ENCODE measurements at regions not wholly inside any gene's neighbourhood (a gene's known extent, or its start where the extent isn't known, plus 50 kb on each side); places are given as distances from the start of the nearest gene placed in this dataset.

DNA sequence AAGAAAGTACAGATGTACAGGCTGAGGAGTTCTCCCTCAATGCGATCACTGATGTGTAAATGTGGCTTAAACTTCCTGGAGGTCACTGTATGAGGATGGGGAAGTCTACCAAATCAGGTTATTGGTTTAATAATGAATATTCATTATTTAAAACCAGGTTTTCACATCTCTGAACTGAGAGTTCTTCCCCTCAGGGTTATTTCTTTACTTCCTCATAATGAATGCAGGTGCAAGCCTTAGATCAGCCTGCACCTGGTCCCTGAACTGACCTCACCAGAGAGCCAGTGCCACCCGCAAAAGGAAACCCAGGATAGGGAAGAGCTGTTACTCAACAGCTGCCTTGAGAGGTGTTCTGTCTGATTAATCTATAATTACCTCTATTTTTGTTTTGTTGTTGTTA lies 369.0 kb downstream of the EPHA4 start:
- Mint-ChIP-seq H3K36me3 (no peaks in the 10 kb centered on the region), H3K27me3 (ENCODE audit: low read depth) (no peaks in the 10 kb centered on the region), H3K4me1 (peaks cover 51% of the 10 kb centered on the region), H3K4me3 (no peak overlapping the region), H3K27ac (no peak overlapping the region), H3K9me3 (no peaks in the 10 kb centered on the region)
- TF ChIP-seq NFATC4 (CRISPR knock-in tag; IDR thresholded peaks at IDR 0.05) (no peak), ZNF671 (CRISPR knock-in tag; IDR thresholded peaks at IDR 0.05) (no peak), FOXJ3 (CRISPR knock-in tag; IDR thresholded peaks at IDR 0.05; ENCODE audit: borderline replicate concordance) (no peak), SP1 (CRISPR knock-in tag; conservative IDR thresholded peaks at IDR 0.05) (no peak)
- TF ChIP-seq, protein P1, sequence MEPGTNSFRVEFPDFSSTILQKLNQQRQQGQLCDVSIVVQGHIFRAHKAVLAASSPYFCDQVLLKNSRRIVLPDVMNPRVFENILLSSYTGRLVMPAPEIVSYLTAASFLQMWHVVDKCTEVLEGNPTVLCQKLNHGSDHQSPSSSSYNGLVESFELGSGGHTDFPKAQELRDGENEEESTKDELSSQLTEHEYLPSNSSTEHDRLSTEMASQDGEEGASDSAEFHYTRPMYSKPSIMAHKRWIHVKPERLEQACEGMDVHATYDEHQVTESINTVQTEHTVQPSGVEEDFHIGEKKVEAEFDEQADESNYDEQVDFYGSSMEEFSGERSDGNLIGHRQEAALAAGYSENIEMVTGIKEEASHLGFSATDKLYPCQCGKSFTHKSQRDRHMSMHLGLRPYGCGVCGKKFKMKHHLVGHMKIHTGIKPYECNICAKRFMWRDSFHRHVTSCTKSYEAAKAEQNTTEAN (CRISPR knock-in tag; IDR thresholded peaks at IDR 0.05): no peak
- TF ChIP-seq, protein P2, sequence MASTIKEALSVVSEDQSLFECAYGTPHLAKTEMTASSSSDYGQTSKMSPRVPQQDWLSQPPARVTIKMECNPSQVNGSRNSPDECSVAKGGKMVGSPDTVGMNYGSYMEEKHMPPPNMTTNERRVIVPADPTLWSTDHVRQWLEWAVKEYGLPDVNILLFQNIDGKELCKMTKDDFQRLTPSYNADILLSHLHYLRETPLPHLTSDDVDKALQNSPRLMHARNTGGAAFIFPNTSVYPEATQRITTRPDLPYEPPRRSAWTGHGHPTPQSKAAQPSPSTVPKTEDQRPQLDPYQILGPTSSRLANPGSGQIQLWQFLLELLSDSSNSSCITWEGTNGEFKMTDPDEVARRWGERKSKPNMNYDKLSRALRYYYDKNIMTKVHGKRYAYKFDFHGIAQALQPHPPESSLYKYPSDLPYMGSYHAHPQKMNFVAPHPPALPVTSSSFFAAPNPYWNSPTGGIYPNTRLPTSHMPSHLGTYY (CRISPR knock-in tag; IDR thresholded peaks at IDR 0.05): no peak
- TF ChIP-seq, protein P3, sequence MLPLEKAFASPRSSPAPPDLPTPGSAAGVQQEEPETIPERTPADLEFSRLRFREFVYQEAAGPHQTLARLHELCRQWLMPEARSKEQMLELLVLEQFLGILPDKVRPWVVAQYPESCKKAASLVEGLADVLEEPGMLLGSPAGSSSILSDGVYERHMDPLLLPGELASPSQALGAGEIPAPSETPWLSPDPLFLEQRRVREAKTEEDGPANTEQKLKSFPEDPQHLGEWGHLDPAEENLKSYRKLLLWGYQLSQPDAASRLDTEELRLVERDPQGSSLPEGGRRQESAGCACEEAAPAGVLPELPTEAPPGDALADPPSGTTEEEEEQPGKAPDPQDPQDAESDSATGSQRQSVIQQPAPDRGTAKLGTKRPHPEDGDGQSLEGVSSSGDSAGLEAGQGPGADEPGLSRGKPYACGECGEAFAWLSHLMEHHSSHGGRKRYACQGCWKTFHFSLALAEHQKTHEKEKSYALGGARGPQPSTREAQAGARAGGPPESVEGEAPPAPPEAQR (CRISPR knock-in tag; IDR thresholded peaks at IDR 0.05): no peak
- TF ChIP-seq, protein P4, sequence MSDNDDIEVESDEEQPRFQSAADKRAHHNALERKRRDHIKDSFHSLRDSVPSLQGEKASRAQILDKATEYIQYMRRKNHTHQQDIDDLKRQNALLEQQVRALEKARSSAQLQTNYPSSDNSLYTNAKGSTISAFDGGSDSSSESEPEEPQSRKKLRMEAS (CRISPR knock-in tag; IDR thresholded peaks at IDR 0.05): no peak
- TF ChIP-seq, protein P5, sequence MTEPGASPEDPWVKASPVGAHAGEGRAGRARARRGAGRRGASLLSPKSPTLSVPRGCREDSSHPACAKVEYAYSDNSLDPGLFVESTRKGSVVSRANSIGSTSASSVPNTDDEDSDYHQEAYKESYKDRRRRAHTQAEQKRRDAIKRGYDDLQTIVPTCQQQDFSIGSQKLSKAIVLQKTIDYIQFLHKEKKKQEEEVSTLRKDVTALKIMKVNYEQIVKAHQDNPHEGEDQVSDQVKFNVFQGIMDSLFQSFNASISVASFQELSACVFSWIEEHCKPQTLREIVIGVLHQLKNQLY (CRISPR knock-in tag; IDR thresholded peaks at IDR 0.05): no peak
- ChIA-PET POLR2A (no interaction called here), CTCF (no interaction called here)
- ATAC-seq: no peak
- no peak for DNase-seq (ENCODE audit: low spot score)

DNA sequence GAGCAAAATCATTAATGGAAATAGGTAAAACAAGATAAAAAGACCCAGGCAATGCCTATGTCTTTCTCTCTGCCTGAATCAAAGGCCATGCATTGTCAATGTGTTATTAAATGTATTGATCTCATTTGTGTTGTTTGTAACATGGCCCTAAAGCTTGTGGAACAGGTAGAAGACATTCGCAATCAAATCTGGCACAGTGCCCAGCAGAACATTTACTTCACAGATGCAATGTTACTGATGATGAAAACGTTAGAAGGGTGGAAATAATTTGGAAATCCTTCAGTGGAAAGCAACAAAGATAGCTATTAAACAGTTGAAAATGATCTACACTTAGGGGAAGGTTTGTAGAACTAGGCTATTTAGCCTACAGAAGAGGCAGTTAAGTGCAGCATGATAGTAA lies 368.2 kb downstream of the EPHA4 start:
- ChIA-PET CTCF (no interaction called here), POLR2A (no interaction called here)
- peaks cover 45% of the 10 kb centered on the region for H3K4me1 Mint-ChIP-seq
- no peaks in the 10 kb centered on the region for H3K36me3 Mint-ChIP-seq
- DNase-seq (ENCODE audit: low spot score) (no peak), ATAC-seq (no peak)
- H3K9me3 Mint-ChIP-seq: no peaks in the 10 kb centered on the region
- no peak for TF ChIP-seq SMAD4 (CRISPR knock-in tag; IDR thresholded peaks at IDR 0.05)
- no peak for TF ChIP-seq TP53 (CRISPR knock-in tag; IDR thresholded peaks at IDR 0.05)
- TF ChIP-seq, protein P6, sequence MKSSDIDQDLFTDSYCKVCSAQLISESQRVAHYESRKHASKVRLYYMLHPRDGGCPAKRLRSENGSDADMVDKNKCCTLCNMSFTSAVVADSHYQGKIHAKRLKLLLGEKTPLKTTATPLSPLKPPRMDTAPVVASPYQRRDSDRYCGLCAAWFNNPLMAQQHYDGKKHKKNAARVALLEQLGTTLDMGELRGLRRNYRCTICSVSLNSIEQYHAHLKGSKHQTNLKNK (CRISPR knock-in tag; IDR thresholded peaks at IDR 0.05): no peak
- no peak for TF ChIP-seq GRHL2 (CRISPR knock-in tag; IDR thresholded peaks at IDR 0.05; ENCODE audit: insufficient replicate concordance, severe bottlenecking)
- TF ChIP-seq SMAD3 (CRISPR knock-in tag; IDR thresholded peaks at IDR 0.05; ENCODE audit: borderline replicate concordance): no peak
- no peak for TF ChIP-seq NR3C1 (CRISPR knock-in tag; conservative IDR thresholded peaks at IDR 0.05; ENCODE audit: low read depth)
- TF ChIP-seq, protein P7, sequence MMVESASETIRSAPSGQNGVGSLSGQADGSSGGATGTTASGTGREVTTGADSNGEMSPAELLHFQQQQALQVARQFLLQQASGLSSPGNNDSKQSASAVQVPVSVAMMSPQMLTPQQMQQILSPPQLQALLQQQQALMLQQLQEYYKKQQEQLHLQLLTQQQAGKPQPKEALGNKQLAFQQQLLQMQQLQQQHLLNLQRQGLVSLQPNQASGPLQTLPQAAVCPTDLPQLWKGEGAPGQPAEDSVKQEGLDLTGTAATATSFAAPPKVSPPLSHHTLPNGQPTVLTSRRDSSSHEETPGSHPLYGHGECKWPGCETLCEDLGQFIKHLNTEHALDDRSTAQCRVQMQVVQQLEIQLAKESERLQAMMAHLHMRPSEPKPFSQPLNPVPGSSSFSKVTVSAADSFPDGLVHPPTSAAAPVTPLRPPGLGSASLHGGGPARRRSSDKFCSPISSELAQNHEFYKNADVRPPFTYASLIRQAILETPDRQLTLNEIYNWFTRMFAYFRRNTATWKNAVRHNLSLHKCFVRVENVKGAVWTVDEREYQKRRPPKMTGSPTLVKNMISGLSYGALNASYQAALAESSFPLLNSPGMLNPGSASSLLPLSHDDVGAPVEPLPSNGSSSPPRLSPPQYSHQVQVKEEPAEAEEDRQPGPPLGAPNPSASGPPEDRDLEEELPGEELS (CRISPR knock-in tag; IDR thresholded peaks at IDR 0.05): no peak
- TF ChIP-seq, protein P8, sequence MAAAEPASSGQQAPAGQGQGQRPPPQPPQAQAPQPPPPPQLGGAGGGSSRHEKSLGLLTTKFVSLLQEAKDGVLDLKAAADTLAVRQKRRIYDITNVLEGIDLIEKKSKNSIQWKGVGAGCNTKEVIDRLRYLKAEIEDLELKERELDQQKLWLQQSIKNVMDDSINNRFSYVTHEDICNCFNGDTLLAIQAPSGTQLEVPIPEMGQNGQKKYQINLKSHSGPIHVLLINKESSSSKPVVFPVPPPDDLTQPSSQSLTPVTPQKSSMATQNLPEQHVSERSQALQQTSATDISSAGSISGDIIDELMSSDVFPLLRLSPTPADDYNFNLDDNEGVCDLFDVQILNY (CRISPR knock-in tag; IDR thresholded peaks at IDR 0.05): no peak
- TF ChIP-seq RELA (CRISPR knock-in tag; IDR thresholded peaks at IDR 0.05; ENCODE audit: borderline replicate concordance): no peak
- TF ChIP-seq ZNF263 (CRISPR knock-in tag; IDR thresholded peaks at IDR 0.05; ENCODE audit: low read depth): no peak
- TF ChIP-seq RORB (CRISPR knock-in tag; IDR thresholded peaks at IDR 0.05): no peak
- TF ChIP-seq NFE2L1 (CRISPR knock-in tag; IDR thresholded peaks at IDR 0.05): no peak
- TF ChIP-seq FOXK1 (CRISPR knock-in tag; IDR thresholded peaks at IDR 0.05): no peak
- no peak for TF ChIP-seq NFATC4 (CRISPR knock-in tag; IDR thresholded peaks at IDR 0.05)
- no peak for TF ChIP-seq NR1H2 (CRISPR knock-in tag; IDR thresholded peaks at IDR 0.05)
- no peak for TF ChIP-seq ELF4 (CRISPR knock-in tag; IDR thresholded peaks at IDR 0.05; ENCODE audit: low read depth)
- TF ChIP-seq TEAD4 (CRISPR knock-in tag; IDR thresholded peaks at IDR 0.05): no peak
- TF ChIP-seq ATF1 (CRISPR knock-in tag; IDR thresholded peaks at IDR 0.05): no peak
- no peak for TF ChIP-seq ZNF671 (CRISPR knock-in tag; IDR thresholded peaks at IDR 0.05)
- no peaks in the 10 kb centered on the region for H3K27me3 Mint-ChIP-seq (ENCODE audit: low read depth)
- H3K27ac Mint-ChIP-seq: no peak overlapping the region
- no peak overlapping the region for H3K4me3 Mint-ChIP-seq

Data from WTC11 (cell line).